ENCODE measurements at regions not wholly inside any gene's neighbourhood (a gene's known extent, or its start where the extent isn't known, plus 50 kb on each side); places are given as distances from the start of the nearest gene placed in this dataset.
A peak's percentile ranks its signal among the peaks of the same experiment; 100 is the strongest.

- DNase-seq: no peak
These were observed 112.0 kb upstream of the CARMIL1 start for GRCh38 chr6:25166955-25167748.

- DNase-seq: no peak
These were observed 111.2 kb upstream of the CARMIL1 start for GRCh38 chr6:25167961-25168360.

GRCh38 chr6:25168637-25169036 is 110.5 kb upstream of the CARMIL1 start:
- DNase-seq: no peak

GRCh38 chr6:25169553-25169952 is 109.6 kb upstream of the CARMIL1 start:
- DNase-seq: no peak

- no peak for DNase-seq
These were observed 109.2 kb upstream of the CARMIL1 start for GRCh38 chr6:25169961-25170360.

- no peak for DNase-seq
These were observed 108.5 kb upstream of the CARMIL1 start for GRCh38 chr6:25170640-25171039.

GRCh38 chr6:25171301-25171700 is 107.9 kb upstream of the CARMIL1 start:
- no peak for DNase-seq

GRCh38 chr6:25172819-25173218 is 106.4 kb upstream of the CARMIL1 start:
- DNase-seq: no peak

- DNase-seq: peak; percentile 50
These were observed 105.9 kb upstream of the CARMIL1 start for GRCh38 chr6:25173246-25173645.

GRCh38 chr6:25173951-25174474 is 105.2 kb upstream of the CARMIL1 start:
- no peak for DNase-seq

- DNase-seq: no peak
These were observed 104.5 kb upstream of the CARMIL1 start for GRCh38 chr6:25174678-25175077.

- DNase-seq: no peak
These were observed 104.0 kb upstream of the CARMIL1 start for GRCh38 chr6:25175196-25175595.

GRCh38 chr6:25175681-25176080 is 103.5 kb upstream of the CARMIL1 start:
- DNase-seq: no peak

- DNase-seq: no peak
These were observed 102.7 kb upstream of the CARMIL1 start for GRCh38 chr6:25176466-25176865.

- DNase-seq: no peak
These were observed 101.6 kb upstream of the CARMIL1 start for GRCh38 chr6:25177500-25178028.

- no peak for DNase-seq
These were observed 100.7 kb upstream of the CARMIL1 start for GRCh38 chr6:25178336-25179035.

- no peak for DNase-seq
These were observed 100.0 kb upstream of the CARMIL1 start for GRCh38 chr6:25179051-25179778.

- DNase-seq: no peak
These were observed 98.4 kb upstream of the CARMIL1 start for GRCh38 chr6:25180630-25181349.

- no peak for DNase-seq
These were observed 97.8 kb upstream of the CARMIL1 start for GRCh38 chr6:25181350-25181724.

- no peak for DNase-seq
These were observed 97.3 kb upstream of the CARMIL1 start for GRCh38 chr6:25181923-25182322.

GRCh38 chr6:25186919-25187318 is 92.3 kb upstream of the CARMIL1 start:
- no peak for DNase-seq

- DNase-seq: no peak
These were observed 90.9 kb upstream of the CARMIL1 start for GRCh38 chr6:25188232-25188631.

All from NCI-H524 treated with DMSO at 0.1 percent for 48 hours (cell line).